B cell (primary cell): ENCODE measurements at regions not wholly inside any gene's neighbourhood (a gene's known extent, or its start where the extent isn't known, plus 50 kb on each side); places are given as distances from the start of the nearest gene placed in this dataset.

Experiments used
- ATAC-seq: fragments of 200-7000 bp; cut with Tn5 transposase; one replicate; pipeline ENCODE4 v1.10.0; 2021; ENCODE audit warnings: low read depth, mild to moderate bottlenecking, moderate number of reproducible peaks, moderate library complexity
- CTCF ChIA-PET: fragments of 350-600 bp; sonication (Branson Sonifier 250); formaldehyde crosslinking; loops from one replicate; lab custom pipeline; 2021; ENCODE audit warnings: antibody characterized with exemption, inconsistent platforms; lab: Charles Lee
- POLR2A ChIA-PET: fragments of 350-600 bp; sonication (Branson Sonifier 250); formaldehyde crosslinking; loops from one replicate; lab custom pipeline; 2021; ENCODE audit warnings: antibody characterized with exemption; lab: Charles Lee
- DNase-seq: peaks from one replicate; pipeline ENCODE4 v3.0.0; 2013
- H2AFZ ChIP-seq: 2 replicates; pipeline ENCODE4 v1.6.1; 2012; ENCODE audit warnings: mild to moderate bottlenecking, low read depth, low read length; ENCODE audit not compliant: insufficient read depth, poor library complexity, severe bottlenecking
- H3K27ac ChIP-seq, 2 donors: 1 replicate in 1 of 2; 2 replicates in 1 of 2; pipeline ENCODE4 v1.5.1; 2012 to 2013; ENCODE audit warnings: low read length in 2 of 2, mild to moderate bottlenecking in 2 of 2, moderate library complexity in 1 of 2
- H3K27me3 ChIP-seq, 4 experiments: fragments of 200-600 bp in 1 of 4; sonication (generic) in 1 of 4; replicated peaks in 1 of 4; 1 replicate in 2 of 4; 2 replicates in 2 of 4; pipeline versions ENCODE4 v1.6.1 to v1.7.0; 2013 to 2016; ENCODE audit warnings: low read length in 3 of 4, mild to moderate bottlenecking in 2 of 4, mixed read lengths in 1 of 4, moderate library complexity in 1 of 4; ENCODE audit not compliant: insufficient read depth in 4 of 4, control insufficient read depth in 3 of 4; ENCODE audit errors: control extremely low read depth in 1 of 4
- H3K36me3 ChIP-seq, 2 experiments: replicated peaks in 1 of 2; 1 replicate in 1 of 2; 2 replicates in 1 of 2; pipeline versions ENCODE4 v1.6.1 to v1.7.1; 2013; ENCODE audit warnings: low read length in 1 of 2; ENCODE audit not compliant: insufficient read depth in 2 of 2, control insufficient read depth in 1 of 2; ENCODE audit errors: control extremely low read depth in 1 of 2, extremely low read depth in 1 of 2
- H3K4me1 ChIP-seq, 2 donors: fragments of 200-600 bp in 1 of 2; sonication (generic) in 1 of 2; 1 replicate in 1 of 2; 2 replicates in 1 of 2; pipeline versions ENCODE4 v1.5.1 to v1.6.1; 2013 to 2017; ENCODE audit warnings: low read length in 2 of 2; ENCODE audit not compliant: control insufficient read depth in 2 of 2, insufficient read depth in 2 of 2
- H3K4me2 ChIP-seq: replicated peaks from 2 replicates; pipeline ENCODE3; 2012; ENCODE audit warnings: mild to moderate bottlenecking, low read depth, low read length; ENCODE audit not compliant: poor library complexity, severe bottlenecking
- H3K4me3 ChIP-seq, 5 experiments: fragments of 200-600 bp in 1 of 5; sonication (generic) in 1 of 5; 1 replicate in 3 of 5; 2 replicates in 2 of 5; pipeline versions ENCODE4 v1.5.1 to v1.7.0; 2011 to 2016; ENCODE audit warnings: low read length in 4 of 5, mild to moderate bottlenecking in 4 of 5, low read depth in 2 of 5, control low read depth in 1 of 5, moderate library complexity in 1 of 5; ENCODE audit not compliant: insufficient read depth in 1 of 5; ENCODE audit errors: control extremely low read depth in 1 of 5, extremely low read depth in 1 of 5
- H3K79me2 ChIP-seq: fragments of 200-600 bp; sonication (generic); one replicate; pipeline ENCODE4 v1.6.0; 2016; ENCODE audit warnings: low read length; ENCODE audit not compliant: control insufficient read depth, insufficient read depth
- H3K9ac ChIP-seq: fragments of 200-600 bp; sonication (generic); 2 replicates; pipeline ENCODE4 v1.6.1; 2017; ENCODE audit warnings: mild to moderate bottlenecking, low read length, moderate library complexity
- H3K9me3 ChIP-seq, 3 donors: one replicate each; pipeline versions ENCODE4 v1.6.1 to v1.7.1; 2013; ENCODE audit warnings: low read length in 2 of 3; ENCODE audit not compliant: control insufficient read depth in 2 of 3, insufficient read depth in 1 of 3; ENCODE audit errors: control extremely low read depth in 1 of 3
- H4K20me1 ChIP-seq: 2 replicates; pipeline ENCODE4 v1.6.0; 2012; ENCODE audit warnings: mild to moderate bottlenecking, low read length; ENCODE audit not compliant: insufficient read depth, control insufficient read depth, poor library complexity, severe bottlenecking
- H3K27ac Mint-ChIP-seq: one replicate; pipeline ENCODE4 v1.8.0; 2021; ENCODE audit warnings: mixed read lengths
- H3K27me3 Mint-ChIP-seq: one replicate; pipeline ENCODE4 v1.8.0; 2021; ENCODE audit warnings: mixed read lengths
- H3K4me1 Mint-ChIP-seq: one replicate; pipeline ENCODE4 v1.8.0; 2021; ENCODE audit warnings: mixed read lengths
- H3K4me3 Mint-ChIP-seq: one replicate; pipeline ENCODE4 v1.8.0; 2021; ENCODE audit warnings: mixed read lengths
- H3K9me3 Mint-ChIP-seq: one replicate; pipeline ENCODE4 v1.8.0; 2022; ENCODE audit warnings: mixed read lengths; ENCODE audit not compliant: insufficient read depth
- EZH2 ChIP-seq: IDR thresholded peaks from 2 replicates; pipeline ENCODE4 v1.6.1; 2012; ENCODE audit warnings: borderline replicate concordance, low read depth, mild to moderate bottlenecking, moderate library complexity, low read length; ENCODE audit not compliant: insufficient read depth, poor library complexity, severe bottlenecking
- WGBS: methylation state at CpG from one replicate; pipeline ENCODE4 v1.1.5; 2013; ENCODE audit warnings: missing lambda C conversion rate; ENCODE audit not compliant: insufficient coverage; 5-methylcytosine and 5-hydroxymethylcytosine counted together
- intact Hi-C: fragments of 100-400 bp; cut with micrococcal nuclease; formaldehyde crosslinking; loops from one replicate; pipeline ENCODE4 v1.10.0; 2022
- TF ChIP-seq, protein P1 (sequence below): fragments of 200-600 bp; IDR thresholded peaks from one replicate; pipeline ENCODE4 v1.8.0; 2022; ENCODE audit warnings: antibody characterized with exemption, mild to moderate bottlenecking

DNA sequence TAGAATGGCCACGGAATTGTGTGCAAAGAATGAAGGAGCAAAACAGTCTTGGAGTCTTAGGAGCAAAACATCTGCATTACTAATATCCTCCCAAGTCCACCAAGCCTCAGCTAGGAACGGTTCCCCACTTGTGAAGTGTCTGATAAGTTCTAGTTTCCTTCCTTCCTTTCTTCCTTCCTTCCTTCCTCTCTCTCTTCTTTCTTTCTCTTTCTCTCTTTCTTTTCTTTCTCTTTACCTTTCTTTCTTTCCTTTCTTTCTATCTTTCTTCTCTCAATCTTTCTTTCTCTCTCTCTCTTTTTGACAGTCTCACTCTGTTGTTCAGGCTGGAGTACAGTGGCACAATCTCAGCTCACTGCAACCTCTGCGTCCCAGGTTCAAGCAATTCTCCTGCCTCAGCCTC is 160.8 kb downstream of the FOXL1 start:
- ChIA-PET CTCF (no interaction called here), POLR2A (no interaction called here)
- H3K27ac Mint-ChIP-seq = no peak overlapping the region
- Histone ChIP-seq H2AFZ (no peak overlapping the region), H3K36me3 (no peaks in the 10 kb centered on the region), H3K4me1 (no peaks in the 10 kb centered on the region), H3K79me2 (no peaks in the 10 kb centered on the region), H3K4me2 (no peak overlapping the region), H3K9ac (no peak overlapping the region), H3K4me3 (no peak overlapping the region), H4K20me1 (no peaks in the 10 kb centered on the region), H3K9me3 (no peaks in the 10 kb centered on the region), H3K27ac (no peak overlapping the region), H3K27me3 (peaks cover 0 to 15% (median 3%) of the 10 kb centered on the region in 4 experiments)
- H3K4me3 Mint-ChIP-seq = no peak overlapping the region
- TF ChIP-seq, protein P1, sequence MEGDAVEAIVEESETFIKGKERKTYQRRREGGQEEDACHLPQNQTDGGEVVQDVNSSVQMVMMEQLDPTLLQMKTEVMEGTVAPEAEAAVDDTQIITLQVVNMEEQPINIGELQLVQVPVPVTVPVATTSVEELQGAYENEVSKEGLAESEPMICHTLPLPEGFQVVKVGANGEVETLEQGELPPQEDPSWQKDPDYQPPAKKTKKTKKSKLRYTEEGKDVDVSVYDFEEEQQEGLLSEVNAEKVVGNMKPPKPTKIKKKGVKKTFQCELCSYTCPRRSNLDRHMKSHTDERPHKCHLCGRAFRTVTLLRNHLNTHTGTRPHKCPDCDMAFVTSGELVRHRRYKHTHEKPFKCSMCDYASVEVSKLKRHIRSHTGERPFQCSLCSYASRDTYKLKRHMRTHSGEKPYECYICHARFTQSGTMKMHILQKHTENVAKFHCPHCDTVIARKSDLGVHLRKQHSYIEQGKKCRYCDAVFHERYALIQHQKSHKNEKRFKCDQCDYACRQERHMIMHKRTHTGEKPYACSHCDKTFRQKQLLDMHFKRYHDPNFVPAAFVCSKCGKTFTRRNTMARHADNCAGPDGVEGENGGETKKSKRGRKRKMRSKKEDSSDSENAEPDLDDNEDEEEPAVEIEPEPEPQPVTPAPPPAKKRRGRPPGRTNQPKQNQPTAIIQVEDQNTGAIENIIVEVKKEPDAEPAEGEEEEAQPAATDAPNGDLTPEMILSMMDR = no peak
- peaks cover 4% of the 10 kb centered on the region for H3K4me1 Mint-ChIP-seq
- H3K27me3 Mint-ChIP-seq = peaks cover 43% of the 10 kb centered on the region
- ATAC-seq (no peak), DNase-seq (no peak)
- intact Hi-C loops = no loop called here
- WGBS = 92% methylated on average over 2 of the region's 3 CpGs
- no peaks in the 10 kb centered on the region for H3K9me3 Mint-ChIP-seq

DNA sequence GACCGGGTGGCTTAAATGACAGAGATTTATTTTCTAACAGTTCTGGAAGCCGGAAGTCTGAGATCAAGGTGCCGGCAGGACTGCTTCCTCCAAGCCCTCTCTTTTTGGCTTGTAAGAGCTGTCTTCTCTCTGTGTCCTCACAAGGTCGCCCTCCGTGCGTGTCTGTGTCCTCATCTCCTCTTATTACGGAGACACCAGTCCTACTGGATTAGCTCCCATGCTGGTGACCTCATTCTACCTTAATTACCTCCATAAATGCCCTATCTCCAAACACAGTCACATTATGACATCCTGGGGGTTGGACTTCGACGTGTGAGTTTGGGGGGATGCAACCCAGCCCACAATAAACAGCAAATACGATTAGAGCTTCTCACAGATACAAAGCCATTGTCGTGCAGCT is 161.5 kb downstream of the FOXL1 start:
- ChIA-PET CTCF (no interaction called here), POLR2A (no interaction called here)
- intact Hi-C loops = no loop called here
- H3K9me3 Mint-ChIP-seq = no peaks in the 10 kb centered on the region
- H3K4me3 Mint-ChIP-seq = no peak overlapping the region
- no peak overlapping the region for H3K27ac Mint-ChIP-seq
- TF ChIP-seq, protein P1 = no peak
- no peak for TF ChIP-seq EZH2
- no peaks in the 10 kb centered on the region for H3K36me3 ChIP-seq
- H3K4me3 ChIP-seq = no peak overlapping the region
- no peaks in the 10 kb centered on the region for H4K20me1 ChIP-seq
- ATAC-seq (no peak), DNase-seq (no peak)
- peaks cover 44% of the 10 kb centered on the region for H3K27me3 Mint-ChIP-seq
- H3K4me1 ChIP-seq = no peaks in the 10 kb centered on the region
- 56% methylated on average over 10 of the region's 11 CpGs for WGBS
- peaks cover 4% of the 10 kb centered on the region for H3K4me1 Mint-ChIP-seq
- no peaks in the 10 kb centered on the region for H3K79me2 ChIP-seq
- no peak overlapping the region for H3K27ac ChIP-seq
- peaks cover 0 to 15% (median 3%) of the 10 kb centered on the region in 4 experiments for H3K27me3 ChIP-seq
- no peak overlapping the region for H3K9ac ChIP-seq
- no peak overlapping the region for H2AFZ ChIP-seq
- H3K9me3 ChIP-seq = no peaks in the 10 kb centered on the region
- H3K4me2 ChIP-seq = no peak overlapping the region
